Activated T-helper 1 cell treated with anti-CD3 and anti-CD28 coated beads, Interleukin-12 subunit alpha, Interleukin-12 subunit beta, Interleukin-2, Interleukin-4 antibody, amounts not matched to agents 30 ng/mL and 10 ng/mL and 1 ng/mL, durations not matched to agents 14 hours and 24 hours and 36 hours (primary cell): ENCODE measurements at regions not wholly inside any gene's neighbourhood (a gene's known extent, or its start where the extent isn't known, plus 50 kb on each side); places are given as distances from the start of the nearest gene placed in this dataset.

Experiments
- DNase-seq: peaks from one replicate; pipeline ENCODE4 v3.0.0; 2021; ENCODE audit warnings: low spot score
- H3K27ac Mint-ChIP-seq: one replicate; pipeline ENCODE4 v1.8.0; 2021; ENCODE audit warnings: mild to moderate bottlenecking, mixed read lengths
- H3K27me3 Mint-ChIP-seq: one replicate; pipeline ENCODE4 v1.8.0; 2022; ENCODE audit warnings: mild to moderate bottlenecking, moderate library complexity, mixed read lengths; ENCODE audit not compliant: insufficient read depth
- H3K36me3 Mint-ChIP-seq: one replicate; pipeline ENCODE4 v1.8.0; 2021; ENCODE audit warnings: low read depth, mixed read lengths
- H3K4me1 Mint-ChIP-seq: one replicate; pipeline ENCODE4 v1.8.0; 2021; ENCODE audit warnings: low read depth, mixed read lengths
- H3K4me3 Mint-ChIP-seq: one replicate; pipeline ENCODE4 v1.8.0; 2021; ENCODE audit warnings: mild to moderate bottlenecking, moderate library complexity, mixed read lengths
- H3K9me3 Mint-ChIP-seq: one replicate; pipeline ENCODE4 v1.8.0; 2021; ENCODE audit warnings: mixed read lengths
- intact Hi-C: fragments of 100-400 bp; cut with micrococcal nuclease; formaldehyde crosslinking; loops from one replicate; pipeline ENCODE4 v1.15.1; 2024

DNA sequence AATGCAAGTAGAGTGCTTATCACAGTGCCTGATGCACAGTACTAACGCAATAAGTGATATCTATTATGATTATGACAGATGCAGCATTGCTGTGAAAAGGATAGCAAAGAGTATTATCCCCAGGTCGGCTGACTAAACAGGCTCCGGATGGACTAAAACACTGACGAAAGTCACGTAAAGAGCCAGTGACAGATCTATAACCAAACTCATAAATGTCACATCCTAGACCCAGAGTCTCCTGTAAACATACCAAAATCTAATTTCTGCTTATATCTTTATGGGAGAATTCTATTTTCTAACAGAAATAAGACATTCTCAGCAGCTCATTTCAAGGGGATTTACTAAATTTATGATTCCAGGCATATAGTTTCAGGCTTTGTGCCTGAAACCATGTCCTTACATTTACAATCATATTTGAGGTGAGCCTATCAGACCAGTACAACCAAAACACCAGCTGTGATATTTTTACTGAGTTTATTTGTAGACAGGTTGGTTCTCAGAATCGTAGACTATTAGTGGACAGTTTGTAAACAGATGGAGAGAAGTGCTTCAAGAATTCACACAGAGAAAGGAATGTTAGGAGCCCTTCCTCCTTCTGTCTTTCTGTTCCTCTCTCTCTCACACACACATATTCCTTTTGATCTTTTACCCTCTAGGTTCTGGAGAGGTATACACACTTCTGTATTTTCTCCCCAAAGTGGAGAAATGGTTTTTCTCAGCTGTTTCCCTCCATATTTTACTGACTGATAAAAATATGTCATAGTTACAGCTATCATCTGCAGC lies 52.4 kb upstream of the WDR26 start:
- Mint-ChIP-seq H3K36me3 (no peaks in the 10 kb centered on the region), H3K27me3 (peaks cover 2% of the 10 kb centered on the region), H3K4me3 (no peak overlapping the region), H3K9me3 (no peaks in the 10 kb centered on the region), H3K27ac (no peak overlapping the region), H3K4me1 (peaks cover 17% of the 10 kb centered on the region)
- no peak for DNase-seq
- intact Hi-C loops, result no loop called here

DNA sequence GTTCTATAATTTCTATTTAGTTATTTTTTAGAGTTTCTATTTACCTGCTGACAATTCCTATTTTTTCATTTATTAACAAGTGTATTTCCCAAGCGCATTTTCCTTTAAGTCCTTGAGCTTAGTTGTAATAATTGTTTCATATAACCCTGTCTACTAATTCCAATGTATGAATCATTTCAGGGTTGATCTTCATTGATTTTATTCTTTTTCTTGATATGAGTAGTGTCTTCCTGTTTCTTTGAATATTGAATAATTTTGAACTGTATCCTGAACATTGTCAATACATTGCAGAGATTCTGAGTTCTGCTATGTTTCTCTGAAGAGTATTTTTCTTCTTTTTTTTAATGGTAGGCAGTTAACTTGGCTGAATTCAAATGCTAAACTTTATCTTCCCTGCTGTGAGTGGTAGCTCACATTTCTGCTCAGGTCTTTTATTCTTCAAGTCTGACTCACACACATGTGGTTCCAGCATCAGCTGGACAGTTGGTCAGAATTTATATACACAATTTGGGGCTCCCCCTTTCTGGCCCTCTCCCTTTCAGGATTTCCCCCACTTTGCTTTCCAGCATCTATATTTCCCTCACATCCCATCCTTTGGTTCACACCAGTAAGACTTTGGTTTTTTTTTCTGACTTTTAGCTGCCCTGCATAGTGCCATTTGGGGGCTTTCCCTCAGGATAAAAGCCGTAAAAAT lies 54.4 kb upstream of the WDR26 start:
- Mint-ChIP-seq H3K4me1 (peaks cover 24% of the 10 kb centered on the region), H3K27ac (no peak overlapping the region), H3K9me3 (no peaks in the 10 kb centered on the region), H3K36me3 (peaks cover 2% of the 10 kb centered on the region), H3K4me3 (no peak overlapping the region), H3K27me3 (peaks cover 3% of the 10 kb centered on the region)
- intact Hi-C loops, result loop anchor here (1.0 kb wide), 1 partner anchor 9 kb away; no protein-coding TSS in a partner anchor
- DNase-seq, result no peak

DNA sequence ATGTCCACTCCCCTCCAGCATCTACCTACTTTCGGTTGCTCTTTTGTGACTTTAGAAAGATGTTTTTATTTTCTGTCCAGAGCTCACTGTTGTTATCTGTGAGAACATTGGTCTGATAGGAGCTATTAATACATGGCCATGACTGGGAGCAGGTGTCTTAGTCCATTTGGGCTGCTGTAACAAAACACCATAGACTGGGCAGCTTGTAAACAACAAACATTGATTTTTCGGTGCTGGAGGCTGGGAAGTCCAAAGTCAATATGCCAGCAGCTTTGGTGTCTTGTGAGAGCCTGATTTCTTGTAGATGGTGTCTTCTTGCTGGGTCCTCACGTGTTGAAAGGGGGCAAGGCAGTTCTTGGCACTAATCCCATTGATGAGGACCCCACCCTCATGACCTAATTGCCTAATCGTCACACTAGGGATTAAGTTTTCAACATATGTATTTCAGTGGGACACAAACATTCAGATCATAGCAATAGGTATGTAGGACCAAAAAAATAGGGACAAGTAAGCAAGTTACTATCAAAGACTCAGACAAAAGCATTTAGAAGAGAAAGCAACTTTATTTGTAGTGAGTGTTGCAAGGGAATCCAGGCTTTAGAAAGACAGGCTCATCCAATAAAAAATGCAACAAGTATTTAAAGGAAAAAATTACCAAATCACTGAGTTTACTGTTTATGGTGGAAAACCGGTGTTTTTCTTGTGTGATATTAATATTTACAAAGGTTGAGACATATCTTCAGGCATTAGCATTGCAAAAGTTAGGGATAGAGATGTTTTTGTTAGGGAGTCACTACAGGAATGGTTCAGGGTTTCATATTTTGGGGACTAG lies 55.2 kb upstream of the WDR26 start:
- no peaks in the 10 kb centered on the region for H3K9me3 Mint-ChIP-seq
- intact Hi-C loops, result loop anchor here (1.0 to 10.0 kb wide), 2 partner anchors 9 to 975 kb away; no protein-coding TSS in a partner anchor
- peaks cover 24% of the 10 kb centered on the region for H3K4me1 Mint-ChIP-seq
- peaks cover 3% of the 10 kb centered on the region for H3K27me3 Mint-ChIP-seq
- H3K36me3 Mint-ChIP-seq, result peaks cover 2% of the 10 kb centered on the region
- no peak overlapping the region for H3K27ac Mint-ChIP-seq
- no peak overlapping the region for H3K4me3 Mint-ChIP-seq
- DNase-seq, result no peak

DNA sequence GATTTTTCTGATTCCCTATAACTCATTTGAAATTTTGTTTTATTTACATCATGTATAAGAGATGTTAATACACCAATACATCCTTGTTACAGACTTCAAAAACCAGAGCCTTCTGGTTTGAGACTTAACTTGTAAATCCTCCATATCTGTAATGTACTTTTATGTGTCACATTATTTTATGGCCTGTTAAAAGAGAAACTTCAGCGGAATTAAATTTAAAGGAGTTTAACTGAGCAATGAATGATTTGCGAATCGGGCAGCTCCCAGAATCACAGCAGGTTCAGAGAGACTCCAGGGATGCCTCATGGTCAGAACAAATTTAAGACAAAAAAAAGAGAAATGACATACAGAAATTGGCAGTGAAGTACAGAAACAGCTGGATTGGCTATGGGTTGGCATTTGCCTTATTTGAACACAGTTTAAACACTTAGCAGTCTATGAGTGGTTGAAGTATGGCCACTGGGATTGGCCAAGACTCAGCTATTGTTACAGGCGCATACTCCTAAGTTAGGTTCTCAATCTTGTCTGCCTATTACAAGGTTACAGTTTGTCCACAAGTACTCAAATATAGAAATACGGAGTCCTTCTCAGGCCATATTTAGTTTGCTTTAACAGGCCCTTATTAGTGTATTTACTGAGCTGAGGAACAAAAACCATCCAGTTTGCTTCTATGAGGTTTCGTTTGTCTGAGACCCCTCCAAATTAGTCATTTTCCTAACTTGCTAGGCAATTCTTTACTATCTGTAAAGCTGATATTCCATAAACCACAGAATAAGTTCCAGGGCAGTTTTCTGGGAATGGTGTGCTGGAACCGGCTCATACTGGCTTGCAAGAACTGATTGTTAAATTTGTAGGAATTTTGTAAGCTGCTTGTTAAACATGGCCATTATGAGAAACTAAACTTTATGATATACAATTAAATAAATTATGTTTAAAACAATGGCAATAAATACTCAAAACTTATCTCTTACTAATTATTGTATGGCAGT lies 56.2 kb upstream of the WDR26 start:
- H3K4me1 Mint-ChIP-seq, result peaks cover 24% of the 10 kb centered on the region
- peaks cover 3% of the 10 kb centered on the region for H3K27me3 Mint-ChIP-seq
- no peak overlapping the region for H3K27ac Mint-ChIP-seq
- H3K4me3 Mint-ChIP-seq, result no peak overlapping the region
- no peaks in the 10 kb centered on the region for H3K9me3 Mint-ChIP-seq
- intact Hi-C loops, result loop anchor here (10.0 kb wide), 1 partner anchor 974 kb away; no protein-coding TSS in a partner anchor
- no peak for DNase-seq
- peaks cover 2% of the 10 kb centered on the region for H3K36me3 Mint-ChIP-seq

DNA sequence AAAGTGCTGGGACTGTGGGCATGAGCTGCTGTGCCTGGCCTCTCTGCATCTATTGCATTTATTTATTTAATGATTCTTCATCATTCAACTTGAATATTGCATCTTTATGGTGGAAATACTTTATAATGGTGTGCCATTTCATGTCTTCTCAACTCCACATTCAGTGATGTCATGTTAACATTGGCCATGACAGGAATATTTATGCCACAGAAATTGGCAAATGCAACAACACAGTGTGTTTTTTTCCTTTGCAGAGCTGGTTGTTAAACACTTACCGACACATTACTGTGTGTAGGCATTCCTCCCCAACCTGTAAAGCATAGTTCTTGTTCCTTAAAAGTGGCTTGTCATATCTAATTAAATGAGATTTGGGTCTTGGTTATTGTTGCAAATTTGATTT lies 57.4 kb upstream of the WDR26 start:
- Mint-ChIP-seq H3K36me3 (peaks cover 2% of the 10 kb centered on the region), H3K4me1 (peaks cover 27% of the 10 kb centered on the region), H3K27ac (no peak overlapping the region), H3K4me3 (no peak overlapping the region), H3K9me3 (peaks cover 5% of the 10 kb centered on the region), H3K27me3 (peaks cover 1% of the 10 kb centered on the region)
- intact Hi-C loops, result loop anchor here (10.0 kb wide), 1 partner anchor 973 kb away; no protein-coding TSS in a partner anchor
- no peak for DNase-seq

DNA sequence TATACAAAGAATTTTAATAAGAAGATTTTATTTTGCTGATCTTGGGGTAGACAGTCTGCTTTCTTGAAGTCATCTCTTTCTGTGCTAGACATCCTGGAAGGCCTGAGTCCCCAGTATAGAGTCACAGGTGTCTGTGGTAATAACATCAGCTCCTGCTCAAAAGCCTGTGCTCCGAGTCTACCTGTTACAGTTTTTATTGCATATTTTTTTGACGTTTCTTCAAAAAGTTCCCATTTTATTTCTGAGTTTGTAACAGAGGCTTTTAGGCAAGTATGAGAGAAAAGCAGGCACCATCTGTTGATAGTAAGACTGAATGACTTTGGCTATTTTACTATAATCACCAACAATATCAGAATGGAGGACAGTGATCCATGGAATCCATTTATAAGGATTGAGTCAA lies 58.0 kb upstream of the WDR26 start:
- peaks cover 9% of the 10 kb centered on the region for H3K9me3 Mint-ChIP-seq
- no peak overlapping the region for H3K4me3 Mint-ChIP-seq
- H3K27ac Mint-ChIP-seq, result no peak overlapping the region
- no peak for DNase-seq
- intact Hi-C loops, result loop anchor here (10.0 kb wide), 1 partner anchor 972 kb away; no protein-coding TSS in a partner anchor
- peaks cover 1% of the 10 kb centered on the region for H3K27me3 Mint-ChIP-seq
- H3K4me1 Mint-ChIP-seq, result peaks cover 33% of the 10 kb centered on the region
- peaks cover 3% of the 10 kb centered on the region for H3K36me3 Mint-ChIP-seq

GRCh38 chr1:224493269-224493668 lies 58.7 kb upstream of the WDR26 start:
- H3K9me3 Mint-ChIP-seq, result peaks cover 13% of the 10 kb centered on the region
- H3K27me3 Mint-ChIP-seq, result peaks cover 1% of the 10 kb centered on the region
- no peak overlapping the region for H3K4me3 Mint-ChIP-seq
- peaks cover 40% of the 10 kb centered on the region for H3K4me1 Mint-ChIP-seq
- no peak overlapping the region for H3K27ac Mint-ChIP-seq
- peaks cover 5% of the 10 kb centered on the region for H3K36me3 Mint-ChIP-seq
- DNase-seq, result no peak
- intact Hi-C loops, result loop anchor here (10.0 kb wide), 1 partner anchor 972 kb away; no protein-coding TSS in a partner anchor

DNA sequence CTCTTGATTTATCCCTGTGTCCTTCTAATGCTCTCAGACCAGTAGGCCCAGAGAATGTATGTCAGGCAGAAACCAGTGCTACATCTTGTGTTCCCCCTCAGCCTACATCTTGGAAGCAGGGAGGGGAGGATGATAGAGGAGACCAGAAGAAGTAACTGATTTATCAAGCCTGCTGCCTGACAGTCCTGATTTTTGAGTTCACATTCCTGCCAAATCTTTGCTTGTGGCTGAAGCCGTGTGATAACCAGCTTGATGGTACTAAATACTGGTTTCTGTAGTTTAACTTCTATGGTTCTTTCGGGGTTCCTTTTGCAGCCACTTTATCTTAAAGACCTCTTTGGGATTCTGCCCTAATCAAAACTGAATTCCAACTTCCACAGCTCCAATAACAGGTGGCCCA lies 59.7 kb upstream of the WDR26 start:
- Mint-ChIP-seq H3K9me3 (peaks cover 13% of the 10 kb centered on the region), H3K27me3 (peaks cover 1% of the 10 kb centered on the region), H3K27ac (no peak overlapping the region), H3K36me3 (peaks cover 5% of the 10 kb centered on the region), H3K4me1 (peaks cover 41% of the 10 kb centered on the region), H3K4me3 (no peak overlapping the region)
- DNase-seq, result no peak
- intact Hi-C loops, result loop anchor here (10.0 kb wide), 1 partner anchor 970 kb away; no protein-coding TSS in a partner anchor

GRCh38 chr1:224495866-224496265 lies 61.3 kb upstream of the WDR26 start:
- peaks cover 5% of the 10 kb centered on the region for H3K36me3 Mint-ChIP-seq
- peaks cover 46% of the 10 kb centered on the region for H3K4me1 Mint-ChIP-seq
- H3K27me3 Mint-ChIP-seq, result peaks cover 3% of the 10 kb centered on the region
- H3K4me3 Mint-ChIP-seq, result no peak overlapping the region
- peaks cover 13% of the 10 kb centered on the region for H3K9me3 Mint-ChIP-seq
- DNase-seq, result no peak
- H3K27ac Mint-ChIP-seq, result no peak overlapping the region
- intact Hi-C loops, result loop anchor here (5.0 to 10.0 kb wide), 5 partner anchors 126 to 969 kb away; partner anchors contain the start of genes CNIH4 and DEGS1

GRCh38 chr1:224496826-224497225 lies 62.2 kb upstream of the WDR26 start:
- Mint-ChIP-seq H3K36me3 (peaks cover 5% of the 10 kb centered on the region), H3K4me1 (peaks cover 52% of the 10 kb centered on the region), H3K9me3 (peaks cover 13% of the 10 kb centered on the region), H3K4me3 (no peak overlapping the region), H3K27ac (peak overlapping the region; percentile 97), H3K27me3 (peaks cover 3% of the 10 kb centered on the region)
- DNase-seq, result no peak
- intact Hi-C loops, result loop anchor here (5.0 to 10.0 kb wide), 5 partner anchors 125 to 968 kb away; partner anchors contain the start of genes CNIH4 and DEGS1

GRCh38 chr1:224497714-224498573 lies 63.3 kb upstream of the WDR26 start:
- peaks cover 3% of the 10 kb centered on the region for H3K27me3 Mint-ChIP-seq
- intact Hi-C loops, result loop anchor here (1.0 to 10.0 kb wide), 12 partner anchors 9 to 967 kb away; partner anchors contain the start of genes CNIH4 and DEGS1
- peak overlapping the region; percentile 59 for H3K4me3 Mint-ChIP-seq
- peaks cover 5% of the 10 kb centered on the region for H3K36me3 Mint-ChIP-seq
- H3K4me1 Mint-ChIP-seq, result peaks cover 63% of the 10 kb centered on the region
- peaks cover 13% of the 10 kb centered on the region for H3K9me3 Mint-ChIP-seq
- peak; percentile 62 for DNase-seq
- H3K27ac Mint-ChIP-seq, result peak overlapping the region; percentile 97
